ENCODE measurements at regions not wholly inside any gene's neighbourhood (a gene's known extent, or its start where the extent isn't known, plus 50 kb on each side); places are given as distances from the start of the nearest gene placed in this dataset.

DNA sequence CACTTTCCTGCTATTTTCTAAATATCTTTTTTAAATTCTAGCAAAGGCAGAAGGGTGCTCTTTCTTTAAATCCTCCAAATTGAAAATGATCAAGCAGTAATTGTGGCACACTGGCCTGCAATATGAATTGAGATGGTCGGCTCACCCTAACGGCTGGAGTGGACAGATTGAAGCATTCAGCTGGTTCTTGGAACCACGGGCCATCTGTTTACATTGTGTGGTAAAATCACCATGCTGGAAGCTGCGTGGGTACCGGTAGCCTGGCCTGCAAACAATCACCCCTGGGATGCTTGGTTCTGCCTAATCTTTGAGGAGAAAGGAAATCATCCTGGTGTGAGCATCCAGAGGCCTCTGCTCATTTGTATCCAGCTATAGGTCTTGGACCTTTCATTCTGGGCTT lies 289.3 kb downstream of the ZNF608 start:
- DNase-seq, result no peak

DNA sequence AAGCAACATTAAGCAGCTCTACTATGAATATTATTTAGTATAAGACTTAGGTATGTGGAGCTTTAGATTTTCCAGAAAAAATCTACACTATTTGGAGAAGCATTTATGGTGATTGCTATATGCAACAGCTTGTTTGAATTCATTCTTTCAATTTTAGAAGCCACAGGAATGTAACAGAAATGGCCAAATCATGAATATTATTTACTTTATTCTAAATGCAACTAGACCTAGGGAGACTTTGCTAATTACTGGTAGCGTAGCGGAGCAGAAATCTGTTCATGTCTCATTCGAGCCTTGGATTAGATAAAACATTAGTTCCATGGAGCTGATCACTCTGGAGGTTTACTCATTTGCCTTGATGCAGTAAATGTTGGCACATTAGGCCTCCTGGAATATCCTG lies 290.2 kb downstream of the ZNF608 start:
- DNase-seq, result no peak

DNA sequence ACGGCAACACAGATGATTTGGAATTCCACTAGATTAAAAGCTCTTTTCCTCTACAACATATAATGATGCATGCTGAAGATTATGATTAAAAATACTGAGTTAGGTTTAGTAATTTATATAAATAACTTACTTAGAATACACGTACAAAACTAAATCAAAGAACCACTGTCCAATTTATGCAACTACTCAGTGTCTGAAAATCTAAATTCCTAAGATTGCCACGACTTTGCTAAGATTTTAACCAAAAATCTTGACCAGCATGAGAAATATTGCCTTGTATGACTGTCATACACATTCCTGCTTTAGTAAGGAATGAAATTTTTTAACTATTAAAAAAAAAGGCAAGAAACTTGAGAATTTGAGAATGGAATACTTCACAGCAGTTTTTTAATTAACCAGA lies 292.4 kb downstream of the ZNF608 start:
- DNase-seq, result no peak

DNA sequence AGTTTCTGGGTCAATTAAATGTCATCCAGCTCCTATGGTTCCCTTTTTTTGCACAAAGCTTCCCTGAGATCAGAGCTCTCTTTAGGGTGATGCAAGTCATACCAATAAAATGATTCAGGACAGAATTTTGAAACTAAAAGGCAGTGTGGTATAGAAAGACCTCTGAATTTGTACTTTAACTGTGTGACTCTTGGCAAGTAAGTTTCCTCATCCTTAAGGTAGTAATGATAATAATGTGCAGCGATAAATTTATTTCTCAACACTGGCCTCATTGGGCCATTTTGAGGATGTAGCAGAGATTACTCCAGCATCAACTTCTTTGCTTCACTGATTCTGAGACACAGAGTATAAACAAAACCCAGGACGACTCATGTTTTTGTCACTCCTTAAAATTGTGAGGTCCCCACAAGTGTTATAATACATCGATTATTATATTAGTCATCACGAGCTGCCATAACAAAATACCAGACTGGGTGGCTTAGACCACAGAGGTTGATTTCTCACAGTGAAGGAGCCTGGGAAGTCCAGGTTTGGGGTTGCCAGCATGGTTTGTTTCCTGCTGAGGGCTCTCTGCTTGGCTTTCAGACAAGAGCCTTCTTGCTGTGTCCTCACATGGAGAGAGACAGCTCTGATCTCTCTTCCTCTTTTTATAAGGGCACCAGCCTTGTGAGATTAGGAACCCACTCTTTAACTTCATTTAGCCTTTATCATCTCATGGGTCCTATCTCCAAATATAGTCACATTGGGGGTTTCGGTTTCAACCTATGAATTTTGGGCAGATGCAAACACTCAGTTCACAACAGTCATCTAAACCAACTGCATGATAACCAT lies 293.0 kb downstream of the ZNF608 start:
- no peak for DNase-seq

DNA sequence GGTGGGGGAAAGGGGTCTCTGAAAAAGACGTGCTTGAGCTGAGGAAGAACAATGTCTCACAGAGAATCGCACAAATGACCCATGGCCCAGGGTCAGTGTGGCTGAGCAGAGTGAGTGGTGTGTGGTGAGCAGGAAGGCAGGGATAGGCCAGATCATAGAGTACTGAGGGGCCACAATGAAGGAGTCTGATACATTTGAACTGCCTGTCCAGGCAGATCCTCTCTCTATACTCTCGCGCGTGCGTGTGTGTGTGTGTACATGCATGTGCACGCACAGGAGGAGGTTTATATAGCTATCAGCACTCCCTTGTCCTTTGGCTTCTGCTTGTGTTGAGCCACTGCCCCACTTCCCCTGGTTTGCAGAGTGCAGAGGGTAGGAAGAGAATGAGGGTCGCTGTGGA lies 294.0 kb downstream of the ZNF608 start:
- no peak for DNase-seq

DNA sequence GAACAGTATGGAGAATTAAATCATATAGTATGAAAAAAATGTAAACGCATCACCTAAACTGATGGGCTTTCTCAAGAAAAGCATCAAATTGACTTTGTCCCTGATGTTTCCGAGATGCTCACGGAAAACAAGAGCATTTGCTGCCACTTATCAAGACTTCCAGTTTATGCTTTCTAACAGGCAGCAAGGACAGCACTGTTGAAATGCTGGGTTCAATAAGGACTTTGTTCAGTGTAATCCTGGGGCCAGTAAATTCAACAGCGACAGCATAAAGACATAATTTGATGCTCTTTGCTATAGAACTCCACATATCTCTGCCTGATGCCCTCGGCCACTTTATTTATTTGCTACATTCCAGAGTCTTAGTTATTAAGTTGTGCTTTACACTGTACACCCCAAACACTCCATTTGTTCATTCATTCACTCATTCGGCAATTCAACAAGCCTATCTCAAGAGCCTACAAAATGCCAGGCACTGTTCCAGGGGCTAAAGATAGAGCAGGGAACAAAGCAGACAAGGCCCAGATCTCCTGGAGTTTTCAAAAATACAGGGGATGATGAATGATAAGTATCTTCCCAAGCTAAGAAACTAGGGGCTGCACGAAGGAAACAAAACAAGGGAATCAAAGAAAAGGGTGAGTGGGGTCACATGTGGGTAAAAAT lies 294.6 kb downstream of the ZNF608 start:
- DNase-seq, result no peak

DNA sequence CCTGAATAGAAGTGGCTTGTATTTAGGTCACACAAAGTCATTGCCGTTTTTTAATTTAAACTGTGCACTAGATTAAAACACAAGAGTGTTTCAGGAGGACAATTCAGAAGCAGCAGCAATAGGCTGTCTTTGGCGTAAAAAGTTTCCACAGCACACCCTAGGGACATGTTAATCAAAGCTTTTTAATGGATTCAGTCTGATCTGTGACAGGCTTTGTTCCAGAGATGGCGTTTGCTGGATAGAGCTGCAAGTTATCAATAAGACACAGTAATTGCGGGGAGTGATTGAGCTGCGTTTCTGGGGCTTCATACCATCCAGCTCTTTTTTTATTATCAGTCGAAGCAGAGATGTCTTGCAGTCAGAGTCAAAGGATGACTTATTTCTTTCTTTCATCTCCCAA lies 300.3 kb downstream of the ZNF608 start:
- no peak for DNase-seq

DNA sequence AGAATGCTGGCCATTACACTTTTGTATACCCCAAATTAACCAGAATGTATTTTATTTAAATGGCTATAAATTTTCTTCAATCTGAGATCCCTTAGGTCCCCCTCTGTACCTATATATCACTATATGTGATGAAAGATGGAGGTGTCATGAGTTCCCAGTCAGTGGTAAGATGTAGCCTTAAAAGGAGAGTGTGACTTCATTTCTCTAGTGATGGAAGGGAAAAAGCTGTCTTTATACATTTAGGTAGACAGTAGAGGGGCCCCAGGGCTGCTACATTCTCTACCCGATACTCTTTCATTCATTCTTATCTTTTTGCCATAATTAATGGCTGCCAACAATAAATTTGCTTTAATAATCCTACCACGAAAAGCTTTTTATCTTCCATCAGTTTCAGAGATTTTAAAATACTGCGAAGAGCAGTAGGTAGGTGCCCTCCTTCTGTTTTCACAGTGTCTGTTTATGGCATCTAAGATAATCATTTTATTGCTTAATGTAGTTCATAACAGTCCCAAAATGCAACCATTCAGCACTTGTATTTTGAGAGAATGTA lies 301.3 kb downstream of the ZNF608 start:
- no peak for DNase-seq

DNA sequence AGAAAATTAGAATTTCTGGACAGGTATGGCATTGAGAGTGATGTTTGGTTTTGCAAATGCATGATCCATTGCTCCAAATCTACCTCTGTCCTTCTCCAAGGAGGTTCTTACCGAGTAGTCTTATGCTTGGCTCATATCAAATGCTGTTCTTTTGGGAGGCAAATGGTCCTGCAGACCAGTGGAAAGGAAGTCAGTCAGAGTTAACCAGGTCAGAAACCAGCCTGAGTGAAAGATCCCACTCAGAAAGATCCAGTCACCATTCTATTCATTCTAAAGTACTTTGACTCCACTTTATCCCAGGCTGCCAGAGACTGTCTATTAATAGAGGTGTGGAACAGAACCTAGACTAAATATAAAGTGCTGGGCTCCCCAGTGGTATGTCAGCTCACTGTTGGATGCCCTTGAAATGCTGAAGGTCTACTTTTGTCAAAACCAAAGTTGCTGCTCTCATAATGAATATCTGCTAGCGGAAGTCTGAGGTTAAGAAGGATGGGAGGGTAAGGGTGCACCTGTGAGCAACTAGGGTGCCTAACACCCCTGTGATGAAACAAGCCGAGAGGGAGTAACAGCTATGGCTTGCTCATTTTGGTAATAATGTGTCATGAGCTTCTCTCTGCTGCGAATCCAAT lies 302.2 kb downstream of the ZNF608 start:
- DNase-seq, result no peak

DNA sequence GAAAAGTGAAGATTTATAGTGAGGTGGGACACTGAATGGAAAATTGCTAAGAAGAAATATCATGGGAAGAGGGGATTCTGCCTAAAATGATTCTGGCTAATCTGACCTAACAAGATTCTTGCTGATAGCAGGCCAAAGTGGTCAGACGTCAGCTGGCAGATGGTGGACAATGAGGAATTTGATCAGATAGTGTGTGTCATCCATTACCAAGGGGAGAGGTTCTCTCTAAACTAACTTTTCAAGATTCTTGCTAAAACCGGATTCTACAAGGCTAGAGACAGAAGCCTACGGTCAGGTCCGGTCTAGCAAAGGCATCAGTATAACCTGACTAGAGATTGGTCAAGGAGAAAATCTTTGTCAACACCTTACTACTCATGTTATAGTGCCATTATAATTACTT lies 306.0 kb downstream of the ZNF608 start:
- DNase-seq, result no peak

DNA sequence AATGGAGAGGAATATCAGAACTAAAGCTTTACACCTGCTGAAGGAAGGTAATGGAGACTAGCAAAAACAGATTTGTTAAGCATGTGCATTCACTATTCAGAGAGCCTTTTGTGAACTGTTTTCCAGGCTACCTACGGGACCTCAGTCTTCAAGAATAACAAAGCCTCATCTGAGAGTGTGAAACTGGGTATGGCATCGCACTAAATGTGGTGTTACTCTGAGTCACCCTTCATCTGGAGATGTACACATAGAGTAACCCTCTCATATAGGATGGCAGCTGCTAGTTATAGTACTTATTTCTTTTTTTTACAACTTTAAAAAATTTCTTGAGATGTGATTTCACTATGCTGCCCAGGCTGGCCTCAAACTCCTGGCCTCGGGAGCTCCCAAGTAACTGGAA lies 306.8 kb downstream of the ZNF608 start:
- DNase-seq, result no peak

DNA sequence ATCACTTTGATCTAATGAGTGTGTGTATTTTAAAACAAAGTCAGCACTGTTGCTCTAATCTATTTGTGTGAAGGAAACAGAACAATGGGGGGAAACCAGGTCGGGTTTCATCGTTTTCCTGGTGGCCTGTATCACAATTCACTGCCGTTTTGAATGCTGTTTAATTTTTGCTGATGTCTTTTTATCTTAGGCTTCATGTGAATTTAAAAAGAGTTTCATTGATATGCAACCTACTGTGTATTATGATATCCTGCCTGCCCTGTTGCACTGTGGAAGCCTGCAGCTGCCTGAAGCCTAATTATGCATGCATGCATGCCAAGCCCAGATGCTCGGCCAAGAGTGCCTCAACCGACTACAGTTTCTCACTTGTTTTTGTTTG lies 307.5 kb downstream of the ZNF608 start:
- DNase-seq, result peak; percentile 35

DNA sequence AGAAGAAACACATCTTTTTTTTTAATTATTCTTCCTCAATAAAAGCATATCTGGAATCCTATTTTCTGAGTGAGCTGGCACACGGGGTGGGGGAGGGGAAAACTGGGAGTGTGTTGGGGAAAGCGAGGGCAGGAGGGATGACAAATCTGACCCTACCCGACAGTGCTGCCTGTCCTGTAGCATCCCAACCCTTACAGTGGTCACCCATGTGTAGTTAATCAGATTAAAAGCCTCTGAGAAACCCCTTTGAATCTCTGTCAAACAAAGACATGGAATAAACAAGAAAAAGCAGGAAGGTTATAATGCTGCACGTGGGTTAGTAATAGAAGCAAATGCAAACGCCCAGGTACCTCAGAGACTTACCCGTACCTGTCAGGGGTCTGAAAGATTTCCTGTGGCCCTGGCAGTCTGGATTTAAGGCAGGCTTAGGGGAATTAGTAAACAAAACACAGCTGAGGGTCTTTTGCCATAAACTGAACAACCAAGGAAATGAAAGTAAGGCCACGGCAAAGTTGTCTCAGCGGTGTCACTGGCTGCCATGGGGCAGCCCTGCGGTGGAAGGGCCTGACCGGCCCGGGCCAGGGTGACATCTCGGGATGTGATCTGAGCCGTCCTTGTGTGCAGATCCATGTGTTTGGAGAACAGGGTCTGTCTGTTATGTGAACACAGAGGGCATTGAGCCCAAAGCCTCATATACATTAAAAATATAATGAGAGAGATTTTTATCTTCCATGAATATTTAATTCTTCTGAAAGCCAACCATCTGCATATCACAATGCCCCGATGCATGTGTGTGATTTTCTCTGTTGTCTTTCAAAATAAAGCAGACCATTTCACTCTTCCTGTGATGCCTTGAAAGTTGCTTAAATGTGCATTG lies 308.2 kb downstream of the ZNF608 start:
- no peak for DNase-seq

DNA sequence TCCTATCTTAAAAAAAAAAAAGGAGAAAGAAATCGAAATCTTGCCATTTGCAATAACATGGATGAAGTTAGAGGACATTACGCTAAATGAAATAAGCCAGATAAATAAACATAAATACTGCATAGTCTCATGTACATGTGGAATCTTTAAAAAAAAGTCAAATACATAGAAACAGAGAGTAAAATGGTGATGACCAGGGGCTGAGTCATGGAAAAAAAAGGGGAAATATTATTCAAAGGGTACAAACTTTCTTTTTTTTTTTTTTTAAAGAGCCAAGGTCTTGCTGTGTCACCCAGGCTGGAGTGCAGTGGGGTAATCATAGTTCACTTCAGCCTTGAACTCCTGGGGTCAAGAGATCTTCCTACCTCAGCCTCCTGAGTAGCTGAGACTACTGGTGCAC lies 310.1 kb downstream of the ZNF608 start:
- no peak for DNase-seq

DNA sequence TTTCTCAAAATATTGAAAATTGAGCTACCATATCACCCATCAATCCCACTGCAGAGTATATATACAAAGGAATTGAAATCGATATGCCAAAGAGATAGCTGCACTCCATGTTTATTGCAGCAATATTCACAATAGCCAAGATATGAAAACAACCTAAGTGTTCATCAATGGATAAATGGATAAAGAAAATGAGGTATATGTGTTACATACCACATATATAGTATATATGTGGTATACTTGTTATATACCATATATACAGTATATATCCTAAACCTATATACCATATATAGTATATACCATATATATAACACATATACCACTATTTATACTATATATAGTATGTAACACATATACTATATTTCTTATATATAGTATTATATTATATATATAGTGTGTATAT lies 313.3 kb downstream of the ZNF608 start:
- no peak for DNase-seq

DNA sequence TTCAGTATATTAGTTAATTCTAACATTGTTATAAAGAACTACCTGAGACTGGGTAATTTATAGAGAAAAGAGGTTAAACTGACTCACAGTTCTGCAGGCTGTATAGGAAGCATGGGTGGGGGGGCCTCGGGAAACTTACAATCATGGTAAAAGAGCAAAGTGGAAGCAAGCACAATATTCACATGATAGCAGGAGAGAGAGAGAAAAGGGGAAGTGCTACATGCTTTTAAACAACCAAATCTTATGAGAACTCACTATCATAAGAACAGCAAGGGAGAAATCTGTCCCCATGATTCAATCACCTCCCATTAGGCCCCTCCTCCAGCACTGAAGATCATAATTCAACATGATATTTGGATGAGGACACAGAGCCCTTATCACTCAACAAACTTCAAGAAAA lies 324.9 kb downstream of the ZNF608 start:
- DNase-seq, result no peak

DNA sequence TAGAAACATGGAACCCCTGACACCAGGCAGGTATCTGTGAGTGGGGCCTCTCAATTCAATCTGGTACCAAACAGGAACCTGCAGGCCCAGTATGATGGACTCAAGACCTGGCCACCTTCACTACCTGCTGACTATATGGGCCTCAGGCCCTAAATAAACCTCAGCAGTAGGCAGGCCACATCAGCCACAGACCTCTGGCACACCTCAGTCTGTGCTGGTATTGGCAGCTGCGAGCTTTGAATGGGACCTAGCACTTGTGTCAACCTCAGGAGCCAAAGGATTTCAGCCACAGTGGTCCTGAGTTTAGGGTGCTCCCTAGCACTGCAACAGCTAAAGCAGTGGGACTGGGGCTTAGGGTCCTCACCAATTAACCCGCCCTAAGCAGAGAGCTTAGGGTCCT lies 325.5 kb downstream of the ZNF608 start:
- DNase-seq, result no peak

DNA sequence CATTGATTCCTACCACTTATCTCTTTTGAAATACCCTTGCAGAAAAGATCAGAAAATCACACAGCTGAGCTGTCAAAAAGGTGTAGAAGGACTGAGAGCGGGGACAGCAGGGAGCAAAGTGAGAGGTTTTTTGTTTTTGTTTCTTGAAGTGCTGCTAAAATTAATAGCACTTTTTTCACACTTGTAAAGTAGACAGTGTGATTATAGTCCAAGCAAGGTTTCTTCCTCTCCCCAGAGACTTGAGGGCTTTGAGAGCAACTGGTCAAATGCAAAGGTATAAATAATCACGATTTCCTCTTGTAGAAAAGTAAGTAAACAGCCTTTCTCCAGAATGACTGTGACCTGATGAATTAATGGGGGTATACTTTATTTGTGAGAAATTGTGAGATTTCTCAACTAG lies 326.9 kb downstream of the ZNF608 start:
- no peak for DNase-seq

DNA sequence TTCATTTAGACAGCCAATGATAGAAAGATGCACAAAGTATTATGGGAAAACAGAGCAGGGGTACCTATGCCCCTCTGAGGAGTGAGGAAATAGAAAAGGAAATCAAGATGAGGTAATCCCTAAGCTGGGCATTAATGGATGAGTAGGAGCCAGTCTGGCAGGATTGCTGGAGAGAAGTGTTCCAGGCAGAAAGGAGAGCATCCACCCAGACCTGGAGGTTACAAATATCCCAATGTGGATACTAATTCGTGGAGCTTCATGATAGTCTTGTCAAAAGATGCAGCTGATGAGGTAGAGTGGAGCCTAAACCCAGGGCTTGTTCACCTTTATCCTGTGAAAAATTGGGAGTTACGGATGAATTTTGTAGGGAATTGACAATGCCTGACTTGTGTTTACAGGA lies 328.0 kb downstream of the ZNF608 start:
- DNase-seq, result no peak

DNA sequence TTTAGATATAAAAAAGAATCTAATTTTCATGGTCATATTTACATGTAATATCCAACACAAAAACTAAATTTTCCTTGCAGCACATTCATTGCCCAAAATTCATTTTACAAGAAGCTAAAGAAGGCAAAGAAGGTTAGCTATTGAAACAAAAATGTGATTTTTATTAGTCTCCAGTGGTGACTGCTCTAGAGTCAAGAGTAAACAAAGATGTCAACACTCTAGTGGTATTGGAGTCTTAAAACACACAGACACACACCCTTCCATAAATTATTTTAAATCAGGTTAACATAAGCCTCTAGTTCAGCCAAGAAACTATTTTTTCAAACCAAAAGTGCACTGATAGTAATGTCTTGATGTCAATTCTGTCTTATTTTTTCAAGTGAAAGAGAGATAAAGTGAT lies 329.2 kb downstream of the ZNF608 start:
- no peak for DNase-seq

DNA sequence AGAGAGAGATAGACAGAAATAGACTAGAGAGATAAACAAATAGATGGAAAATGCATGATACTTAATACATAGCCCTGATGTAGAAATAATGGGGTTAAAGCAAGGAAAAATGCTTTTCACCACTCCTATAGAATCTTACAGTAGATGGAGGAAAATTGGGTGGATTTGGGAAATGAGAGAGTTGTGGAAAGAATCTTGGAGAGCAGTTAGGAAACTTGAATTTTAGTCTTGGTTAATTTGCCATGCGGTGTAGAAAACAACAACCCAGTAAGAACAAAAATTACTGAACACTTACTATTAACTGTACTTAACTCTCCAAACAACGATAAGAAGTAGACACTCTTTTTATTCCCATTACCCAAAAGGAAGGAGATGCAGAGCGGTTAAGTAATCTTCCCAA lies 329.8 kb downstream of the ZNF608 start:
- DNase-seq, result no peak

DNA sequence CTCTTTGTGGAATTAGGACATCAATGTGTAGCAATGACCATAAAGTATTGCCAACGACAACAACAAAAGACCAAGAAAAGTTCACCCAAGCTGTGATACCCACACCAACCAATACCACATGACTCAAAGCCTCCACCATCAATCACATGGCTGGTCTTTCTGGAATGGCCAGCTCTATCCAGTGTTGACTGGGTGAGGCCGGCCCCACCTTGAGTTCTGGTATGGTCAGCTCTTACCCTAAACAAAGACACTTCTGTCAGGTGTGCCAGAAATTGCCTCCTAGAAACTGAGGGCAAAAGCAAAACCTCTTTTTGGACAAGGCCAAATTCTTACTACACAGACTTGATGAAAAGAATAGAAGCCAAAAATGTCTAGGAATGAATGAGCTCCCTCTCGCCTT lies 331.5 kb downstream of the ZNF608 start:
- DNase-seq, result no peak
